HS-5 (cell line): ENCODE measurements at regions not wholly inside any gene's neighbourhood (a gene's known extent, or its start where the extent isn't known, plus 50 kb on each side); places are given as distances from the start of the nearest gene placed in this dataset.
"Not testable (repeated sequence)": the region's sequence is repeated elsewhere in the genome, so short reads cannot be mapped to it uniquely, and the experiment has no call there.

ENCODE experiments used
- DNase-seq: peaks from one replicate; pipeline ENCODE4 v3.0.0-alpha.2; 2012; ENCODE audit warnings: low read depth

GRCh38 chr16:11416228-11417001, 71.2 kb downstream of the RMI2 start:
- no peak for DNase-seq

- no peak for DNase-seq
Measured at GRCh38 chr16:11417487-11417886, 72.2 kb downstream of the RMI2 start.

DNA sequence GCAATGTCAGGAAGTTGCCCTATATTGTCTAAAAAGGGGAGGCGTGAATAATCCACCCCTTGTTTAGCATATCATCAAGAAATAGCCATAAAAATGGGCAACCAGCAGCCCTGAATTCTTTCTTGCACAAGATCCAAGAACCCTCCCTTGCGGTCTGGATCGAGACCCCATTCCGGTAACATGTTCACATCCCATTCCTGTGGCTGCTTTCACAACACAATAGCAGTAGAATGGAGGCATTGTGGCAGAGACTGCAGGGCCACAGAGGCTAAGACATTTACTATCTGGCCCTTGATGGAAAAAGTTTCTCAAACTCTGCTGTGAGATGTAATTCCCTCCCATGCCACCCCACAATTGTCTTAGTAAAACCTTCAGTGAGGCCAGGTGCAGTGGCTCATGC, 73.2 kb downstream of the RMI2 start:
- no peak for DNase-seq

- DNase-seq: not testable (repeated sequence)
Measured at GRCh38 chr16:11420067-11420466, 74.8 kb downstream of the RMI2 start.

- no peak for DNase-seq
Measured at GRCh38 chr16:11420895-11421294, 75.6 kb downstream of the RMI2 start.

- no peak for DNase-seq
Measured at GRCh38 chr16:11422381-11423314, 77.4 kb downstream of the RMI2 start.

DNA sequence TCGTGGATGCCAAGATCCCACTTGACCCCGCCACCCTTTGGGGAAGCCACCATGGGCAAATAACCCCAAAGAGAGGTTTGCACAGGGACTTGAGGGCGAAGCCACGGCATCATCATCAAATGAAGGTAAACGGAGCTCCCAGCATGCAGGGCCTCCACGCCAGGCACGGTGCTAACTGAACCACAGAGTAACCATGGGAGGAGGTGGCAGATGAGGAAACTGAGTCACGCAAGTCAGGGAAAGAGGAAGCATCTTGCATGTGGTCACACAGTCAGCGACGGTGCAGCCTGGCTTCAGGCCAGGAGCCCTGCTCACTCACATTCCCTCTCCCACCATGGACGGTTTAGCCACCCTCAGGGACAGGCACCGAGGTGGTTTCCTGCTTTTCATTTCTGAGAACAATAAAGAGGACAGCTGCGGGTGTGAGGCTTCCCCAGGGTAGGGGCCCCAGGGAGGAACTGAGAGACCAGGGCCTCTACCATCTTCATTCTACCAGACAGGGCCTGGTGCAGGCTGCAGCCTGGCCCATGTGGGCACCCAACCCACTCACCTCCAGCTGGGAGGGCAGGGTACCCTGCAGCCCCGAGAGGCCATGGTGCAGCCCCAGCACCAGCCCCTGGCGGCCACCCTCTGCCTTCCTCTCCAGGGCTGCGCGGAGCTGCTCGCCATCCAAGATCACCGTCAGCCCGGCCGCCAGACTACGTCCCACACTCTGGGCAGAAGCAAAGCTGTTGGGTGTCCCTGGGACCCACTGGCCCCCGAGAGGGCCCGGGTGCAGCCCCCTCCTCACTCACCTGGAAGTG, 78.3 kb downstream of the RMI2 start:
- no peak for DNase-seq

GRCh38 chr16:11424118-11424460, 78.8 kb downstream of the RMI2 start:
- DNase-seq: no peak

- DNase-seq: no peak
Measured at GRCh38 chr16:11425140-11425539, 79.9 kb downstream of the RMI2 start.

GRCh38 chr16:11428623-11428953, 83.3 kb downstream of the RMI2 start:
- no peak for DNase-seq

DNA sequence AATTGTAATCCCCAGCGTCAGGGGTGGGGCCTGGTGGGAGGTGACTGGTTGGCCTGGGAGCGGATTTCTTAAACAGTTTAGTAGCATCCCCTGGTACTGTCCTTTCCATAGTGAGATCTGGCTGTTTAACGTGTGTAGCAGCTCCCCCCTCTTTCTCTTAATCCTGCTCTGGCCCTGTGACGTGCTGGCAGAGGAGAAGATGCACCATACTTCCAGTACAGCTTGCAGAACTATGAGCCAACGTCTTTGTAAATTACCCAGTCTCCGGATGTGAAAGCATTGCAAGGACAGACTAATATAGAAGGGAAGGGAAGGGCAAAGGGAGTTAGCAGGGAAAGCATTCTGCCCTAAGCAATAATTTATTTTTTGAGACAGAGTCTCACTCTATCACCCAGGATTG, 83.9 kb downstream of the RMI2 start:
- DNase-seq: no peak

GRCh38 chr16:11429823-11430222, 84.6 kb downstream of the RMI2 start:
- no peak for DNase-seq

DNA sequence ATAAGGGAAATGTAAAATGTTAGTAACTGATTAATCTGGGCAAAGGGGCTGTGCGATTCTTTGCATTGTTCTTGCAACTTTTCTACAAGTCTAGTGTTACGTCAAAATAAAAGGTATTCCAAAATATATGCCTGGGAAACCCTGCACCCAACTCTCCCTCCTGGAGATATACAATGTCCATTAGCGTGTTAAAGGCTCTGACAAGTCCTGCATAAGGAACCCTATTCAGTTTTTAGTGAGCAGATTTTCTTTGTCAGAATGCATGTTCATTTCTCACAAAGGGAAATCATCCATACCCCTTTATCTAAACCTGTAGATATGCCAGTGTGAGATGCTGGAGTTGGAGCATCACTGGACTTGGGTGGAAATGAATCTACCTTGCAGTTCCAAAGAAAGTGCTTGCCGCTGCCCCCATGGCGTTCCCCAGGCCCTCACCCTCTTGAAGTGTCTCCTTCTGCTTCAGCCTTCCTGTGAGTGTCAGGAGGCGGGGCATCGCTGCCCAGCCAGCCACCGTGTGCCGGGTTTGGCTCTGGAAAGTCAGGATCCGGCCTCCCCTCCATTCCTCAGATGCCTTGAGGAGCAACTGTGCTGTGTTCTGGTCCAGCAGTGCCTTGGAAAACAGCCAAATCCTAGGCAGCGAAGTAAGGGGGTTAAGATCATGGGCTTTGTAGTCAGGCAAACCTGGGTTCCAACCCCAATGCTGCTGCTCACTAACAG, 85.5 kb downstream of the RMI2 start:
- no peak for DNase-seq

DNA sequence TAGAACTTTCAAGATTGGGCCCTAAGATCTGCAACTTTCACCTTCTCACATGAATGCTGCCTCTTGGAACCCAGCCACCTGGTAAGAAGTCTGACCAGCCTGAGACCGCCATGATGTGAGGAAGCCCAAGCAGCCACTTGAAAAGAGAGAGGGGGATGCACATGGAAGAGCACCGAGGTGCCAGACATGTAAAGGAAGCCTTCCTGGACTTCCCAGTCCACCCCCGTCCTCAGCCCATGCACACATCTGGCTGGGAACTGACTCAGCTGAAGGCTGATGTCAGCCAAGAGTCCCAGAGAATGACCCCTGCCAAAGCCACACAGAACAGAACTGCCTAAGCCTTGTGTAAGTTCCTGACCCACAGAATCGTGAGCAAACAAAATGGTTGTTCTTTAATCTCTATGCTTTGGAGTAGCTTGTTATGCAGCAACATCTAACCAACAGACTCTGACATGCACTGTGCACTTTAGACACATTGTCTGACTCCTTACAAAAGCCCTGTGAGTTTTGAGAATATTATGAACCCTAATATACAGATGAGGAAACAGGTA, 86.7 kb downstream of the RMI2 start:
- DNase-seq: no peak

DNA sequence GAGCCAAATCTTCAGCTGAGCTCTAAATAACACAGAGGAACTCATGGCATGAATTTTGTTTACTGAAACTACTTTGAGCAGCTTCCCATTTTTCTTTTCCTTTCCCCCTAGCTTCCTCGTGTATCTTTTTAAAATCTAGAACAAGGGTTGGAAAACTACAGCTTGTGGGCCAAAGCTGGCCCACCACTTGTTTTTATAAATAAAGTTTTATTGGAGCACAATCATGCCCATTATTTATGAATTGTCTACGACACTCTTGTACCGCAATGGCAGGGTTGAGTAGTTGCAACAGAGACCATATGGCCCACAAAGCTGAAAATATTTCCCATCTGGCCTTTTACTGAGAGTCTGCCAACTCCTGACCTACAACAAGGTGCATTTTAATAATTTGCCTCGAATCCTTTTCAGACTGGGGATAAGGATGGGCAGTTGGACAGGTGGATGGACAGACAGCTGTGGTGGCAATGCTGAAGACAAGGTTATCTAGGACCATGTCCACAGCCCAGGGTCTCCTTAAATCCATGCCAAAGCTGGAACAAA, 87.7 kb downstream of the RMI2 start:
- DNase-seq: no peak

DNA sequence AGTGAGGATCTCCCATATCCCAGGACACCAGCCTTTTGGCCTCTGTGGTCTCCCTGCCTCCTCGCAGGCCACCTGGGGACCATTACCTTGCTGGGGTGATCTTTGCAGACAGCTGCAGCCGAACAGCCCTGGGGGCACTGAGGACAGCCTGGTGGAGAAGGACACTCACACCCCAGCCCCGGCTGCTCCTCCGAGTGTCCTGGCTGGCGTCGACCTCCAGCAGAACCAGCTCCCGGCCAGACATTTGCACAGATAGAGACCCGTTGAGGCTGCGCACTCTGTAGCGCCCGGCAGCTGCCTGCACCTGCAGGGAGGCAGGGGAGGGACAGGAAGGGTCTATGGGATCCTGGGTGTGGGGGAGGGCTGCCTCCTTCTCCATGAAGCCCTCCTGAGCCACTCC, 90.3 kb downstream of the RMI2 start:
- DNase-seq: no peak

DNA sequence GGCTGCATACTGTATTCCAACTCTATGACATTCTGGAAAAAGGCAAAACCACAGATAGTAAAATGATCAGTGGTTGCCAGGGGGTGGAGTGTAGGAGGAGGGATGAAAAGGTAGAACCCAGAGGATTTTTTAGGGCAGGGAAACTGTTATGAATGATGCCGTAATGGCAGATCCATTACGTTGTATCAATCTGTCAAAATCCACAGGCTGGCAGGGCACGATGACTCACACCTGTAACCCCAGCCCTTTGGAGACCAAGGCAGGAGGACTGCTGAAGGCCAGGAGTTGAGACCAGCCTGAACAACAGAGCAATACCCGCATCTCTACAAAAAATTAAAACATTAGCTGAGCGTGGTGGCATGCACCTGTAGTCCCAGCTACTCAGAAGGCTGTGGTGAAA, 91.8 kb downstream of the RMI2 start:
- DNase-seq: no peak

GRCh38 chr16:11439790-11440656, 94.8 kb downstream of the RMI2 start:
- DNase-seq: no peak

GRCh38 chr16:11440657-11441012, 95.4 kb downstream of the RMI2 start:
- no peak for DNase-seq

DNA sequence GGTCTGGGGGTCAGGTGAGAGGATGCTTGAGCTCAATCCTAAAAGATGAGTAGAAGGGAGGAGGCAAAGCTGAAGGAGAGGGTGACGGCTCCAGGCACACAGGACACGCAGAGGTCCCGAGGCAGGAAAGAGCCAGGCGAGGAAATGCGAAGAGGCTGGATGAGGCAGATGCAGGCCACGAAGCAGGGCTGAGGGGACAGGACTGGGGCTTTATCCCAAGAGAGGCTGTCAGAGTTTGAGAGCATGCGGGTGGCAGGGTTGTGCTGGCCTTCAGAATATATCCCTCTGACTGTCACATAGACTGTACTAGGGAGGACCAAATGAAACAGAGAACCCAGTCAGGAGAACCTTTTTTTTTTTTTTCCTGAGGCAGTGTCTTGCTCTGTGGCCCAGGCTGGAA, 100.2 kb downstream of the RMI2 start:
- no peak for DNase-seq
